ENCODE measurements at regions not wholly inside any gene's neighbourhood (a gene's known extent, or its start where the extent isn't known, plus 50 kb on each side); places are given as distances from the start of the nearest gene placed in this dataset.
A peak's percentile ranks its signal among the peaks of the same experiment; 100 is the strongest.

GRCh38 chr3:45330510-45331295 is 57.7 kb upstream of the LARS2 start:
- peak; percentile 30 to 76 for DNase-seq

GRCh38 chr3:45332493-45332892 is 55.9 kb upstream of the LARS2 start:
- DNase-seq: no peak

GRCh38 chr3:45332901-45333407 is 55.4 kb upstream of the LARS2 start:
- DNase-seq: no peak

- DNase-seq: no peak
Measured at GRCh38 chr3:45333549-45333948, 54.8 kb upstream of the LARS2 start.

GRCh38 chr3:45337839-45338470 is 50.4 kb upstream of the LARS2 start:
- peak; percentile 9 to 44 for DNase-seq

Data from cerebellar nuclear complex (tissue), 1 donor.